IMR-90 (cell line): ENCODE measurements at regions not wholly inside any gene's neighbourhood (a gene's known extent, or its start where the extent isn't known, plus 50 kb on each side); places are given as distances from the start of the nearest gene placed in this dataset.

ENCODE experiments used
- ATAC-seq: fragments of 200-7000 bp; cut with Tn5 transposase; 2 replicates; pipeline ENCODE4 v1.9.1; 2020; ENCODE audit warnings: low read depth, mild to moderate bottlenecking, moderate library complexity
- BruUV-seq: library from RNA; stranded (reverse); fragments of 400-500 nt; replicated peaks from 2 replicates; lab custom pipeline; 2021; lab: Mats Ljungman, UMichigan
- CTCF ChIA-PET: fragments of 300-600 bp; formaldehyde crosslinking; extraction: SDS; loops from one replicate; lab custom pipeline; 2021; ENCODE audit warnings: antibody characterized with exemption; lab: Yijun Ruan, JAX
- POLR2A ChIA-PET: fragments of 300-600 bp; sonication (Branson Sonifier 250); formaldehyde crosslinking; loops from one replicate; lab custom pipeline; 2022; ENCODE audit warnings: antibody characterized with exemption; ENCODE audit not compliant: unreplicated experiment; lab: Charles Lee
- DNase-seq: peaks from one replicate; pipeline ENCODE4 v3.0.0; 2013
- H2AFZ ChIP-seq: replicated peaks from 2 replicates; pipeline ENCODE3; 2013; ENCODE audit warnings: low read length, mild to moderate bottlenecking; ENCODE audit not compliant: poor library complexity
- H2AK5ac ChIP-seq: 2 replicates; pipeline ENCODE4 v1.6.1; 2013; ENCODE audit warnings: low read depth, low read length, inconsistent platforms
- H2AK9ac ChIP-seq: replicated peaks from 2 replicates; pipeline ENCODE3; 2013; ENCODE audit warnings: mild to moderate bottlenecking, low read depth, low read length, moderate library complexity; ENCODE audit not compliant: poor library complexity
- H2BK120ac ChIP-seq: 2 replicates; pipeline ENCODE4 v1.6.1; 2013; ENCODE audit warnings: low read depth, low read length, inconsistent platforms
- H2BK15ac ChIP-seq: 3 replicates; pipeline ENCODE4 v1.6.1; 2013; ENCODE audit warnings: low read depth, low read length, inconsistent platforms
- H2BK20ac ChIP-seq: 2 replicates; pipeline ENCODE4 v1.6.1; 2013; ENCODE audit warnings: low read depth, mild to moderate bottlenecking, inconsistent platforms, low read length, moderate library complexity
- H2BK5ac ChIP-seq: 2 replicates; pipeline ENCODE4 v1.6.1; 2013; ENCODE audit warnings: mild to moderate bottlenecking, low read depth, low read length, inconsistent platforms; ENCODE audit not compliant: poor library complexity, severe bottlenecking
- H3K14ac ChIP-seq: replicated peaks from 2 replicates; pipeline ENCODE4 v1.6.1; 2013; ENCODE audit warnings: low read depth, low read length, inconsistent platforms
- H3K18ac ChIP-seq: 2 replicates; pipeline ENCODE4 v1.6.1; 2013; ENCODE audit warnings: low read depth, low read length, control low read depth
- H3K23ac ChIP-seq: 2 replicates; pipeline ENCODE4 v1.6.1; 2013; ENCODE audit warnings: low read depth, low read length, inconsistent platforms
- H3K27ac ChIP-seq: 2 replicates; pipeline ENCODE4 v1.5.1; 2013; ENCODE audit warnings: mild to moderate bottlenecking, control low read depth, low read length; ENCODE audit not compliant: insufficient read depth
- H3K27me3 ChIP-seq: 2 replicates; pipeline ENCODE4 v1.6.1; 2013; ENCODE audit warnings: low read length; ENCODE audit not compliant: control insufficient read depth, insufficient read depth
- H3K36me3 ChIP-seq: 2 replicates; pipeline ENCODE4 v1.6.1; 2013; ENCODE audit warnings: low read length, mixed read lengths; ENCODE audit not compliant: control insufficient read depth, insufficient read depth
- H3K4ac ChIP-seq: 2 replicates; pipeline ENCODE4 v1.6.1; 2013; ENCODE audit warnings: low read depth, low read length, inconsistent platforms
- H3K4me1 ChIP-seq: 2 replicates; pipeline ENCODE4 v1.6.1; 2013; ENCODE audit warnings: low read length, mixed read lengths; ENCODE audit not compliant: control insufficient read depth, insufficient read depth
- H3K4me2 ChIP-seq: 2 replicates; pipeline ENCODE4 v1.6.1; 2013; ENCODE audit warnings: low read depth, mild to moderate bottlenecking, control low read depth, low read length, moderate library complexity
- H3K4me3 ChIP-seq: 2 replicates; pipeline ENCODE4 v1.5.1; 2013; ENCODE audit warnings: low read depth, mild to moderate bottlenecking, control low read depth, low read length, moderate library complexity; ENCODE audit not compliant: insufficient read depth
- H3K56ac ChIP-seq: 2 replicates; pipeline ENCODE4 v1.6.1; 2013; ENCODE audit warnings: low read length, inconsistent platforms; ENCODE audit not compliant: insufficient read depth; ENCODE audit errors: extremely low read depth
- H3K79me1 ChIP-seq, 2 experiments: 2 replicates each; pipeline ENCODE4 v1.6.1; 2013; ENCODE audit warnings: low read length in 2 of 2, inconsistent platforms in 1 of 2, low read depth in 1 of 2
- H3K9ac ChIP-seq: 2 replicates; pipeline ENCODE4 v1.6.1; 2013; ENCODE audit warnings: low read depth, low read length, control low read depth
- H3K9me1 ChIP-seq: 2 replicates; pipeline ENCODE4 v1.6.1; 2013; ENCODE audit warnings: low read length, inconsistent platforms; ENCODE audit not compliant: insufficient read depth
- H3K9me3 ChIP-seq: 2 replicates; pipeline ENCODE4 v1.6.1; 2013; ENCODE audit warnings: low read length; ENCODE audit not compliant: control insufficient read depth, insufficient read depth
- H4K20me1 ChIP-seq: 2 replicates; pipeline ENCODE4 v1.6.1; 2013; ENCODE audit warnings: low read length, inconsistent platforms; ENCODE audit not compliant: insufficient read depth
- H4K5ac ChIP-seq: 2 replicates; pipeline ENCODE4 v1.6.1; 2013; ENCODE audit warnings: mild to moderate bottlenecking, low read depth, low read length, control low read depth
- H4K8ac ChIP-seq, 2 experiments: 2 replicates each; pipeline ENCODE4 v1.6.1; 2013; ENCODE audit warnings: low read depth in 2 of 2, low read length in 2 of 2, control low read depth in 1 of 2, inconsistent platforms in 1 of 2
- H4K91ac ChIP-seq: 2 replicates; pipeline ENCODE4 v1.6.1; 2013; ENCODE audit warnings: low read depth, low read length, inconsistent platforms; ENCODE audit not compliant: insufficient read depth
- BHLHE40 ChIP-seq: fragments of 150-350 bp; IDR thresholded peaks from 2 replicates; pipeline ENCODE4 v1.6.1; 2016; ENCODE audit warnings: mild to moderate bottlenecking, low read depth, low read length
- CEBPB ChIP-seq: IDR thresholded peaks from 2 replicates; pipeline ENCODE4 v1.6.1; 2012; ENCODE audit warnings: low read depth, low read length, improper control_type of control experiment
- CHD1 ChIP-seq: IDR thresholded peaks from 2 replicates; pipeline ENCODE4 v1.6.1; 2012; ENCODE audit warnings: low read depth, low read length, improper control_type of control experiment
- FOS ChIP-seq: fragments of 150-350 bp; IDR thresholded peaks from 2 replicates; pipeline ENCODE4 v1.6.1; 2016; ENCODE audit warnings: low read depth, low read length
- MAFK ChIP-seq: IDR thresholded peaks from 2 replicates; pipeline ENCODE4 v1.6.1; 2012; ENCODE audit warnings: low read depth, low read length, improper control_type of control experiment
- MAZ ChIP-seq: IDR thresholded peaks from 2 replicates; pipeline ENCODE4 v1.6.1; 2012; ENCODE audit warnings: low read depth, mild to moderate bottlenecking, low read length, improper control_type of control experiment, moderate library complexity, borderline replicate concordance
- MXI1 ChIP-seq: IDR thresholded peaks from 2 replicates; pipeline ENCODE4 v1.6.1; 2012; ENCODE audit warnings: low read depth, mild to moderate bottlenecking, low read length, moderate library complexity, borderline replicate concordance
- NFE2L2 ChIP-seq: fragments of 150-350 bp; IDR thresholded peaks from 2 replicates; pipeline ENCODE4 v1.6.1; 2016; ENCODE audit warnings: low read depth, mild to moderate bottlenecking, low read length
- POLR2A ChIP-seq: IDR thresholded peaks from 2 replicates; pipeline ENCODE4 v1.6.1; 2012; ENCODE audit warnings: mild to moderate bottlenecking, low read depth, low read length
- RAD21 ChIP-seq: IDR thresholded peaks from 2 replicates; pipeline ENCODE4 v1.6.1; 2012; ENCODE audit warnings: low read length, improper control_type of control experiment
- SMC3 ChIP-seq: fragments of 150-350 bp; IDR thresholded peaks from 2 replicates; pipeline ENCODE4 v1.6.1; 2016; ENCODE audit warnings: low read depth, mild to moderate bottlenecking, antibody characterized with exemption, low read length, moderate library complexity
- WGBS, 2 experiments: methylation state at CpG; one replicate each; pipeline versions ENCODE4 v1.1.5 to v1.1.7; 2013; ENCODE audit warnings: missing lambda C conversion rate in 2 of 2; ENCODE audit not compliant: insufficient read length in 1 of 2; ENCODE audit errors: extremely low coverage in 2 of 2; 5-methylcytosine and 5-hydroxymethylcytosine counted together
- dilution Hi-C: fragments of 300-500 bp; cut with HindIII; formaldehyde crosslinking; loops from one replicate; pipeline ENCODE4 v1.14.3; 2018; ENCODE audit warnings: low sequenced_read_pairs; ENCODE audit not compliant: unreplicated experiment
- in situ Hi-C: fragments of 300-500 bp; cut with MboI; formaldehyde crosslinking; loops from 3 replicates; pipeline ENCODE4 v1.14.3; 2019; ENCODE audit warnings: low sequenced_read_pairs, inconsistent platforms, mixed read lengths
- intact Hi-C: fragments of 100-400 bp; cut with micrococcal nuclease; formaldehyde crosslinking; loops from 2 replicates; pipeline ENCODE4 v1.10.0; 2022
- TF ChIP-seq, protein P1 (sequence below): conservative IDR thresholded peaks from 2 replicates; pipeline ENCODE4 v1.5.1; 2012; ENCODE audit warnings: mild to moderate bottlenecking, low read depth, low read length, improper control_type of control experiment

DNA sequence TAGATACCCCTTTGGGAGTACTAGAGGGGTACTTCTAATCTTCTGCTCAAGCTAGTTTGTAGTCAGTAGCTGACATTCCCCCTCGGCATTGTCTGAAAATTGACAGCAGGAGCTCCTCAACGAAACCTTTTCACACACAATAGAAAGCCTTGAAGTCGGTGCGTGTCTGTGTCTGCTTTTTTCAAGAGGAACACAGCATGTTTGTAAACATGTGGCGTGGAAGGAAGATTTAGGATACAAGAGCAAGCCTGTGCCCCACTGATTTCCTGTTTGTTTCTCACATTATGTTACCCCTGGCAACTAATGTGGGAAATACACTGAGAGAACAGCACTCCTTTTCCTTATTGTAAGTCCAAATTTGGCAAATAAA lies 252.6 kb downstream of the ANKRD50 start:
- H2BK120ac ChIP-seq: no peak overlapping the region
- H2AK5ac ChIP-seq: no peak overlapping the region
- in situ Hi-C loops (no loop called here), intact Hi-C loops (no loop called here), dilution Hi-C loops (no loop called here)
- H3K27ac ChIP-seq: no peak overlapping the region
- H3K4me3 ChIP-seq: no peak overlapping the region
- no TSS peak for BruUV-seq
- H3K9me1 ChIP-seq: peaks cover 3% of the 10 kb centered on the region; the same call in 1 of the 2 replicates
- H2AFZ ChIP-seq: no peak overlapping the region
- no CpG with 5 or more reads among the region's 5 CpGs for WGBS, 2 experiments
- POLR2A ChIA-PET: no interaction called here
- no peak overlapping the region for H3K4me2 ChIP-seq
- no peak for DNase-seq
- H3K4ac ChIP-seq: no peak overlapping the region
- no peaks in the 10 kb centered on the region for H3K79me1 ChIP-seq
- H4K5ac ChIP-seq: no peak overlapping the region
- H3K4me1 ChIP-seq: no peaks in the 10 kb centered on the region
- no peak overlapping the region for H3K23ac ChIP-seq
- TF ChIP-seq RAD21: no peak
- TF ChIP-seq POLR2A: no peak
- no peak for TF ChIP-seq MAFK
- TF ChIP-seq CEBPB: no peak
- no peak for TF ChIP-seq NFE2L2
- no peak for TF ChIP-seq MAZ
- TF ChIP-seq SMC3: no peak
- TF ChIP-seq, protein P1, sequence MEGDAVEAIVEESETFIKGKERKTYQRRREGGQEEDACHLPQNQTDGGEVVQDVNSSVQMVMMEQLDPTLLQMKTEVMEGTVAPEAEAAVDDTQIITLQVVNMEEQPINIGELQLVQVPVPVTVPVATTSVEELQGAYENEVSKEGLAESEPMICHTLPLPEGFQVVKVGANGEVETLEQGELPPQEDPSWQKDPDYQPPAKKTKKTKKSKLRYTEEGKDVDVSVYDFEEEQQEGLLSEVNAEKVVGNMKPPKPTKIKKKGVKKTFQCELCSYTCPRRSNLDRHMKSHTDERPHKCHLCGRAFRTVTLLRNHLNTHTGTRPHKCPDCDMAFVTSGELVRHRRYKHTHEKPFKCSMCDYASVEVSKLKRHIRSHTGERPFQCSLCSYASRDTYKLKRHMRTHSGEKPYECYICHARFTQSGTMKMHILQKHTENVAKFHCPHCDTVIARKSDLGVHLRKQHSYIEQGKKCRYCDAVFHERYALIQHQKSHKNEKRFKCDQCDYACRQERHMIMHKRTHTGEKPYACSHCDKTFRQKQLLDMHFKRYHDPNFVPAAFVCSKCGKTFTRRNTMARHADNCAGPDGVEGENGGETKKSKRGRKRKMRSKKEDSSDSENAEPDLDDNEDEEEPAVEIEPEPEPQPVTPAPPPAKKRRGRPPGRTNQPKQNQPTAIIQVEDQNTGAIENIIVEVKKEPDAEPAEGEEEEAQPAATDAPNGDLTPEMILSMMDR: no peak
- TF ChIP-seq BHLHE40: no peak
- no peak for TF ChIP-seq CHD1
- TF ChIP-seq FOS: no peak
- TF ChIP-seq MXI1: no peak
- H2BK20ac ChIP-seq: no peak overlapping the region
- H3K14ac ChIP-seq: no peak overlapping the region
- CTCF ChIA-PET: no interaction called here
- H3K36me3 ChIP-seq: no peaks in the 10 kb centered on the region
- no peak overlapping the region for H2BK5ac ChIP-seq
- no peak overlapping the region for H3K18ac ChIP-seq
- H2BK15ac ChIP-seq: no peak overlapping the region
- ATAC-seq: no peak
- H4K91ac ChIP-seq: no peak overlapping the region
- H2AK9ac ChIP-seq: no peak overlapping the region
- no peaks in the 10 kb centered on the region for H4K20me1 ChIP-seq
- no peak overlapping the region for H3K9ac ChIP-seq
- no peak overlapping the region for H3K56ac ChIP-seq
- H3K27me3 ChIP-seq: no peaks in the 10 kb centered on the region
- peaks cover 9% of the 10 kb centered on the region for H3K9me3 ChIP-seq
- H4K8ac ChIP-seq: no peak overlapping the region
